Common myeloid progenitor, CD34-positive (primary cell): ENCODE measurements at regions not wholly inside any gene's neighbourhood (a gene's known extent, or its start where the extent isn't known, plus 50 kb on each side); places are given as distances from the start of the nearest gene placed in this dataset.

Experiments
- CTCF ChIA-PET: fragments of 350-600 bp; sonication (Branson Sonifier 250); formaldehyde crosslinking; loops from one replicate; lab custom pipeline; 2021; ENCODE audit warnings: antibody characterized with exemption; lab: Charles Lee
- POLR2A ChIA-PET: fragments of 350-600 bp; sonication (Branson Sonifier 250); formaldehyde crosslinking; loops from one replicate; lab custom pipeline; 2021; ENCODE audit warnings: antibody characterized with exemption; lab: Charles Lee
- DNase-seq, 3 donors: peaks; one replicate each; pipeline versions ENCODE4 v3.0.0 to v3.0.0-alpha.2; 2013
- H3K27ac ChIP-seq, 2 experiments: 1 replicate in 1 of 2; 2 replicates in 1 of 2; pipeline ENCODE4 v1.7.0; 2013; ENCODE audit warnings: inconsistent platforms in 2 of 2, low read length in 2 of 2, mild to moderate bottlenecking in 2 of 2, low read depth in 1 of 2, moderate library complexity in 1 of 2; ENCODE audit not compliant: severe bottlenecking in 2 of 2, insufficient read depth in 1 of 2, poor library complexity in 1 of 2
- H3K27me3 ChIP-seq, 5 experiments: replicated peaks in 2 of 5; 1 replicate in 3 of 5; 2 replicates in 2 of 5; pipeline versions ENCODE4 v1.6.1 to v1.7.0; 2013; ENCODE audit warnings: low read length in 4 of 5, mild to moderate bottlenecking in 2 of 5, moderate library complexity in 2 of 5, inconsistent platforms in 1 of 5; ENCODE audit not compliant: insufficient read depth in 5 of 5, control insufficient read depth in 4 of 5
- H3K36me3 ChIP-seq, 4 experiments: 1 replicate in 2 of 4; 2 replicates in 2 of 4; pipeline versions ENCODE4 v1.6.1 to v1.7.0; 2013; ENCODE audit warnings: low read length in 3 of 4, control low read depth in 1 of 4, mild to moderate bottlenecking in 1 of 4; ENCODE audit not compliant: control insufficient read depth in 4 of 4, insufficient read depth in 4 of 4
- H3K4me1 ChIP-seq, 4 experiments: 1 replicate in 3 of 4; 2 replicates in 1 of 4; pipeline versions ENCODE4 v1.6.1 to v1.7.1; 2013; ENCODE audit warnings: low read length in 3 of 4, mild to moderate bottlenecking in 3 of 4, control low read depth in 1 of 4, inconsistent platforms in 1 of 4, moderate library complexity in 1 of 4; ENCODE audit not compliant: control insufficient read depth in 4 of 4, insufficient read depth in 4 of 4; ENCODE audit errors: control extremely low read depth in 1 of 4
- H3K4me3 ChIP-seq, 7 experiments: 1 replicate in 4 of 7; 2 replicates in 3 of 7; pipeline versions ENCODE4 v1.5.1 to v1.7.0; 2013; ENCODE audit warnings: mild to moderate bottlenecking in 7 of 7, low read length in 6 of 7, moderate library complexity in 6 of 7, inconsistent platforms in 2 of 7, low read depth in 2 of 7, control low read depth in 1 of 7; ENCODE audit not compliant: insufficient read depth in 4 of 7, control insufficient read depth in 1 of 7; ENCODE audit errors: extremely low read depth in 1 of 7
- H3K9me3 ChIP-seq, 5 experiments: 1 replicate in 4 of 5; 2 replicates in 1 of 5; pipeline versions ENCODE4 v1.6.1 to v1.7.1; 2013; ENCODE audit warnings: low read length in 4 of 5, mild to moderate bottlenecking in 2 of 5, inconsistent platforms in 1 of 5, low read depth in 1 of 5, moderate library complexity in 1 of 5; ENCODE audit not compliant: control insufficient read depth in 4 of 5, insufficient read depth in 2 of 5; ENCODE audit errors: control extremely low read depth in 1 of 5
- WGBS: methylation state at CpG from one replicate; pipeline ENCODE4 v1.1.5; 2013; ENCODE audit not compliant: insufficient coverage; 5-methylcytosine and 5-hydroxymethylcytosine counted together

GRCh38 chr3:126277629-126278378, 79.4 kb downstream of the KLF15 start:
- Histone ChIP-seq H3K9me3 (peaks cover 0 to 10% (median 0%) of the 10 kb centered on the region in 5 experiments), H3K4me3 (no peak overlapping the region), H3K27ac (no peak overlapping the region), H3K27me3 (peaks cover 0 to 11% (median 7%) of the 10 kb centered on the region in 5 experiments), H3K4me1 (no peaks in the 10 kb centered on the region), H3K36me3 (no peaks in the 10 kb centered on the region)
- ChIA-PET CTCF (no interaction called here), POLR2A (no interaction called here)
- WGBS: 97% methylated on average over 5 of the region's 8 CpGs
- no peak for DNase-seq

- DNase-seq: peak in 2 of 3 donors; percentile 9 to 16
- ChIA-PET CTCF (no interaction called here), POLR2A (interaction anchor here (0.7 kb wide), 1 partner anchor 123 kb away, joined by 3 read pairs; no protein-coding TSS in a partner anchor)
- H3K36me3 ChIP-seq: no peaks in the 10 kb centered on the region
- 88% methylated on average over 1 of the region's 2 CpGs for WGBS
- H3K4me3 ChIP-seq: no peak overlapping the region
- H3K27ac ChIP-seq: no peak overlapping the region
- H3K4me1 ChIP-seq: no peaks in the 10 kb centered on the region
- H3K9me3 ChIP-seq: no peaks in the 10 kb centered on the region
- H3K27me3 ChIP-seq: peaks cover 2 to 12% (median 6%) of the 10 kb centered on the region in 5 experiments
Measured at GRCh38 chr3:126275620-126275904, 81.6 kb downstream of the KLF15 start.

- Histone ChIP-seq H3K36me3 (no peaks in the 10 kb centered on the region), H3K4me3 (no peak overlapping the region), H3K27ac (no peak overlapping the region), H3K4me1 (no peaks in the 10 kb centered on the region), H3K9me3 (no peaks in the 10 kb centered on the region), H3K27me3 (peaks cover 2 to 18% (median 6%) of the 10 kb centered on the region in 5 experiments)
- POLR2A ChIA-PET: interaction anchor here (0.7 kb wide), 1 partner anchor 124 kb away, joined by 3 read pairs; no protein-coding TSS in a partner anchor
- CTCF ChIA-PET: interaction anchor here (1.2 kb wide), 1 partner anchor 8 kb away, joined by 4 read pairs; no protein-coding TSS in a partner anchor
- 93% methylated on average over 10 of the region's 10 CpGs for WGBS
- DNase-seq: no peak
Measured at GRCh38 chr3:126274735-126275619, 82.2 kb downstream of the KLF15 start.

- Histone ChIP-seq H3K4me1 (peaks cover 0 to 9% (median 8%) of the 10 kb centered on the region in 4 experiments), H3K27ac (no peak overlapping the region), H3K4me3 (no peak overlapping the region), H3K27me3 (peaks cover 2 to 55% (median 25%) of the 10 kb centered on the region in 5 experiments), H3K9me3 (no peaks in the 10 kb centered on the region), H3K36me3 (no peaks in the 10 kb centered on the region)
- DNase-seq: no peak
- WGBS: 95% methylated on average over 4 of the region's 9 CpGs
- ChIA-PET CTCF (no interaction called here), POLR2A (no interaction called here)
Measured at GRCh38 chr3:126270145-126270811, 86.9 kb downstream of the KLF15 start.

GRCh38 chr3:126269354-126269753, 87.9 kb downstream of the KLF15 start:
- H3K4me1 ChIP-seq: peaks cover 0 to 9% (median 8%) of the 10 kb centered on the region in 4 experiments
- WGBS: 87% methylated on average over 3 of the region's 4 CpGs
- CTCF ChIA-PET: interaction anchor here (0.7 kb wide), 1 partner anchor 119 kb away, joined by 3 read pairs; no protein-coding TSS in a partner anchor

GRCh38 chr3:126268866-126269265, 88.3 kb downstream of the KLF15 start:
- Histone ChIP-seq H3K27me3 (peaks cover 2 to 66% (median 25%) of the 10 kb centered on the region in 5 experiments), H3K4me3 (no peak overlapping the region), H3K9me3 (no peaks in the 10 kb centered on the region), H3K36me3 (no peaks in the 10 kb centered on the region), H3K27ac (no peak overlapping the region), H3K4me1 (peaks cover 0 to 9% (median 8%) of the 10 kb centered on the region in 4 experiments)
- POLR2A ChIA-PET: no interaction called here
- DNase-seq: no peak
- WGBS: 96% methylated on average over 3 of the region's 3 CpGs
- CTCF ChIA-PET: interaction anchor here (0.7 kb wide), 1 partner anchor 120 kb away, joined by 3 read pairs; no protein-coding TSS in a partner anchor

More at GRCh38 chr3:126269354-126269753, 87.9 kb downstream of the KLF15 start:
- Histone ChIP-seq H3K36me3 (no peaks in the 10 kb centered on the region), H3K27ac (no peak overlapping the region), H3K4me3 (no peak overlapping the region), H3K27me3 (peaks cover 2 to 64% (median 25%) of the 10 kb centered on the region in 5 experiments), H3K9me3 (no peaks in the 10 kb centered on the region)
- DNase-seq: no peak
- POLR2A ChIA-PET: no interaction called here
